CD4-positive, alpha-beta T cell treated with Interleukin-1 beta for 1 hour (primary cell): ENCODE measurements at regions not wholly inside any gene's neighbourhood (a gene's known extent, or its start where the extent isn't known, plus 50 kb on each side); places are given as distances from the start of the nearest gene placed in this dataset.
"Not testable (repeated sequence)": the region's sequence is repeated elsewhere in the genome, so short reads cannot be mapped to it uniquely, and the experiment has no call there.

Experiments used
- DNase-seq, 2 donors: peaks; one replicate each; pipeline ENCODE4 v3.0.0-alpha.2; 2020 to 2022

- no peak for DNase-seq
Observed at GRCh38 chr12:131364903-131365820, 345.7 kb upstream of the SFSWAP start.

- no peak for DNase-seq
Observed at GRCh38 chr12:131365821-131366260, 345.0 kb upstream of the SFSWAP start.

GRCh38 chr12:131366261-131366871 is 344.5 kb upstream of the SFSWAP start:
- no peak for DNase-seq

- not testable (repeated sequence) for DNase-seq
Observed at GRCh38 chr12:131367067-131367982, 343.6 kb upstream of the SFSWAP start.

- DNase-seq, result no peak
Observed at GRCh38 chr12:131367983-131368667, 342.8 kb upstream of the SFSWAP start.

- no peak for DNase-seq
Observed at GRCh38 chr12:131368668-131369071, 342.2 kb upstream of the SFSWAP start.

- no peak for DNase-seq
Observed at GRCh38 chr12:131369094-131369845, 341.6 kb upstream of the SFSWAP start.

GRCh38 chr12:131370321-131370720 is 340.6 kb upstream of the SFSWAP start:
- no peak for DNase-seq

- no peak for DNase-seq
Observed at GRCh38 chr12:131370791-131371347, 340.0 kb upstream of the SFSWAP start.

GRCh38 chr12:131371401-131372170 is 339.3 kb upstream of the SFSWAP start:
- DNase-seq, result no peak

GRCh38 chr12:131372171-131372475 is 338.8 kb upstream of the SFSWAP start:
- no peak for DNase-seq

GRCh38 chr12:131372706-131373195 is 338.1 kb upstream of the SFSWAP start:
- DNase-seq, result no peak

GRCh38 chr12:131375261-131375971 is 335.5 kb upstream of the SFSWAP start:
- no peak for DNase-seq

GRCh38 chr12:131375972-131376345 is 334.9 kb upstream of the SFSWAP start:
- no peak for DNase-seq

- no peak for DNase-seq
Observed at GRCh38 chr12:131378176-131378842, 332.6 kb upstream of the SFSWAP start.

GRCh38 chr12:131378861-131379665 is 331.8 kb upstream of the SFSWAP start:
- no peak for DNase-seq

GRCh38 chr12:131379738-131380137 is 331.2 kb upstream of the SFSWAP start:
- DNase-seq, result no peak

GRCh38 chr12:131380220-131380964 is 330.5 kb upstream of the SFSWAP start:
- DNase-seq, result no peak
